ENCODE measurements at regions not wholly inside any gene's neighbourhood (a gene's known extent, or its start where the extent isn't known, plus 50 kb on each side); places are given as distances from the start of the nearest gene placed in this dataset.
A peak's percentile ranks its signal among the peaks of the same experiment; 100 is the strongest.
"Not testable (repeated sequence)": the region's sequence is repeated elsewhere in the genome, so short reads cannot be mapped to it uniquely, and the experiment has no call there.

DNA sequence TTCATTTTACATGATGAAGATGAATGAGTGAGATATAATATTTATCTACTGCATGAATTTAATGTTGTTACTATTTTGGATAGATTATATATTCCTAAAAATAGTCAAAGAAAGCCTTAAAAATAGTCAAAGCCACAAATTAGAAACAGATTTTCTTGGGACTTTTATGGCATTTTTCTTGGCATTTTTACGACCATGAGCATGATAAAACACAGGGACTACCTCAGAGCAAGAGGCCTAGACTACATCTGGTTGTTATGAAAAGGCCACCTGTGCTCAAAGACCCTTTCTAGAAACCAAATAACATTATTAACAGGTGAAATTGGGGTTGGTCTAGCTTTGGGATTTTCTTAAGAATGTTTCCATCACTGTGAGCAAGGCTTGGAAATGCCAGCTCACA is 281.0 kb downstream of the OXSM start:
- no peak for DNase-seq

DNA sequence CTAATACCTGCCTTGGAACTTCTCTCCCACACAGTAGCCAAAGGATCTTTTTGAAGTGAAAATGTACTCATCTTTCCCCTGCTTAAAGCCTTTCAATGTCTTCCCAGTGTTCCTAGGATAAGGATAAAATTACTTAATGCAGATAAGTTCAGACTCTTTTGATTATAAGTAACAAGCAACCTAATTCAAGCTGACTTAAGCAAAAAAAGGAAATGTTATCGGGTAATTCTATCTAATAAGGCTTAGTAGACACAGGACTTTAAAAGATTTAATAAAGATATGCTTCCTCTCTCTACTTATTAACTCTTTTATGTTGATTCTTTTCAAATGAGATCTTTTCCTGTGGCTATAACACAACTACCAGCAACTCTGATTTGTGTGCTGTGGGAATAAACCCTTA is 284.2 kb downstream of the OXSM start:
- DNase-seq = no peak

DNA sequence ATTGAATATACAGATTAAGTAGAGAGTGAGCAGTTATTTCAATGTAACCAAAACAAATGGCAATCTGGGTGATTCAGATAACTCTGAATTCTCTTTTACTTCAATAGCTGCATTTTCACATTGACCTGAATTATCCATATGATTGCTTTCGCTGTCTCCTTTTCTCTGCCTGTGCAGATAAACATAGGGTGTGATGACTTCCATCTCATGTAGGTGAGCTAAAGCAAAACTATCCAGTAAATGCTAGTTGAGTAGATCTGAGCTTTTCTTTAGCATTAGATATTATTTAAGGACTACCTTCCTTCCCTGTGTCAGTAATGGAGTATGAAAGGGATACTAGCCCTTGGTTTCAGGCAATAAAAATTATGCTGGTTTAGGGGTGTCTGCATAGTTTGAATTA is 288.6 kb downstream of the OXSM start:
- DNase-seq = no peak

DNA sequence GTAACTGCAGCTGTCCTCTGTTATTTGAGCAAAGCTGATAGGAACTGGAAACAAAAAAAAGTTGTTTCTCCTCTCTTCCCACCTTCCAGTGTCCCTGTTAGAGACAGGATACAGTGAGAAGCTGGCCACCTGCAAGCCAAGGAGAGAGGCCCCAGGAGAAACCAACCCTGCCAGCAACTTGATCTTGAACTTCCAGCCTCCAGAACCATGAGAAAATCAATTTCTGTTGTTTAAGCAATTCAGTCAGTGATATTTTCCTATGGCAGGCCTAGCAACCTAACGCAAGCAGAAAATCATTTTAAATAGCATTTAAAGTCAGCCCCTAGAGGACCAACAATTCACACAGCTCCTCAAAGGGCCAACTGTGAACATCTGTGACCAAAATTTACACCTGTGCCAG is 291.3 kb downstream of the OXSM start:
- DNase-seq = no peak

DNA sequence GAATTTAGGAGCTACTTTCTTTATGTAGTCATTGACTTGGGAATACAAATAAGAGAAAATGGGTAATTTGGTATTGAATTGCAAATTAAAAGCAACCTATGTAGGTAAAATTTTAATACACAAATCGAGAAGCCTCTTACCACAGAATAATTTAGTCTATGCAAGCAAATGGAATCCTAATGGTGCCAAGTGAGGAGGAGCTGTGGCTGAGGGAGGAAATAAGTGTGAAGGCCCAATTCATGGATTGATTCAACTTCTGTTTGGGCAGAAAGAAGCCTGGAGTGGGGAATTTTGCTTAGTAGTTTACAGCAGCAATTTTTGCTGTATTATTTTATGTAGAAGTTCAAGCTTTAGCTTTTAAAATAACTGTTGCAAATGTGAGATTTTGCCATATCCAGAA is 291.9 kb downstream of the OXSM start:
- DNase-seq = no peak

DNA sequence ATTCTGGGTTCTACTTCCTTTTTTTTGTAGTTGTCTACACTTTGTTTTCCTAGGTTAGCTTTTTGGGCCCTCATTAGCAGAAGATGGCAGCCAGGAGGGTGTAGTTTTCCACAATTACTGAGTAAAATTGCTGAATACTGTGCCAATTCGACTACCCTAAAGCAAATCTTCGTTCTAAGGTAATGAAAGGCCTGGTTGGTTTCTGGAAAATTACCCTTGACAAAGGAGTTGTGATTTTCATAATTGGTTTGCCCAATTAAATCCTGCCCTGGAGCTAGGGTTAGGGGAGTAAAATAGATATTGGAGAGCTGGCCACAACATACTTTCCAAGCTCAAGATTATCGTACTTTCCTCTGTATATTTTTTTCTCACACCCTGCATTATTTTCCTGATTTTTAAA is 293.0 kb downstream of the OXSM start:
- DNase-seq = no peak

DNA sequence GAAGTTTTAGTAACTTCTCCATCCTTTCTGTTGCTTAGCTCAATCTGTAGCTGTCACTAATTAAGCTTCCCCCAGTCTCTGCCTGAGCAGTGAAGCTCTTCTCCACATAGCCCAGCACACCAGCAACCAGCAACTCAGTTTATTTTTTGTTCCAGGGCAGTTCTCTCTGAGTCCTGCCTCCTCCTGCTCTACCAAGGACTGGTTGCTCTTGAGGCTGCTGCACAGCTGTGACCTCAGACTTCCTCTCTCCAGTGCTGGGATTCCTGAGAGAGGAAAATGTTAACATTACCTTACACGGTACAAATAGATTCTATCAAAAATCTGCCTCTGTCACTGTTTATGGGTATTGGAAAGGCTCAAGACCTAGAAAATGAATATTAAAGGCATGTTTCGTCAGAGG is 294.7 kb downstream of the OXSM start:
- DNase-seq = no peak

DNA sequence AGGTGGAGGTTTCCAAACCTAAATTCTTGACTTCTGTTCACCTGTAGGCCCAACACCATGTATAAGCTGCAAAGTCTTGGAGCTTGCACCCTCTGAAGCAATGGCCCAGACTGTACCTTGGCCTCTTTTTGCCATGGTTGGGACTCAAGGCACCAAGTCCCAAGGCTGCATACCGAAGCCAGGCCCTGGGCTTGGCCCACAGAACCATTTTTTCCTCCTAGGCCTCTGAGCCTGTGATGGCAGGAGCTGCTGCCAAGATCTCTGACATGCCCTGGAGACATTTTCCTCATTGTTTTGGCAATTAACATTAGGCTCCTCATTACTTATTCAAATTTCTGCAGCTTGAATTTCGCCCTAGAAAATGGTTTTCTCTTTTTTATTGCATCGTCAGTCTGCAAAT is 297.9 kb downstream of the OXSM start:
- no peak for DNase-seq

DNA sequence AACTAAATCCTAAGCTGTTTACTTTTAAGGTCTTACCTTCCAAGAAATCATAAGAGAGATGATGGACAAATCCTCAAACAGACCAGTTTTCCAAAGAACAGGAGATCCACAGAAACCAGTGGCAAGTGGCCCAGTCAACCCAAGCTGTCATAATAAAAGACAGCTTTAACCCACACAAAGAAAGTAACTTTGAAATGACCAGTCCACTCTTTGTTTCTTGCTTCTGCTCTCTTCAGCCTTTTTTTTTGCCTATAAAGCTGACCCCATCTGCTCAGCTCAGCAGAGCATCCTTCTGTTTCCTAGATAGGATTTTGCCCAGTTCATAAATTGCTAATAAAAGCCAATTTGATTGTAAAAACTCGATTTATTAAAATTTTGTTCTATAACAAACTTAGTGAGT is 299.4 kb downstream of the OXSM start:
- DNase-seq = no peak

DNA sequence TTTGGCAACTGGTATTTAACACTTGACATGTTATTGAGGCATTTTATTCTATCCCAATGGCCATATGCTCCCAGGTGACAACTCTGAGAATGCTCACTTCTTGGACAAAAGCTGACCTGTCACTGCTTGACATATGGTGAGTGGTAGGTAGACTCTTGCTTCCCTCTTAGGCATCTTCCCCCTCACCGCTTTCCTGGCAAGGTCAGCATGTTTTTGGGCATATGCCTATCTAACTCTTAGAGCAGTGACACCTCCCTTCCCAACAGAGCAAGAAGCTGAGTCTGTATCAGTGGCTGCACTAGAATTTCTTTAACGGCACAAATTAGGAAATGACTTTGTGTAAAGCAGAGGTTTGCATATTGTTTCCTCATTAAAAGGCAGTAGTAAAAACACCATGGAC is 300.7 kb downstream of the OXSM start:
- DNase-seq = no peak

DNA sequence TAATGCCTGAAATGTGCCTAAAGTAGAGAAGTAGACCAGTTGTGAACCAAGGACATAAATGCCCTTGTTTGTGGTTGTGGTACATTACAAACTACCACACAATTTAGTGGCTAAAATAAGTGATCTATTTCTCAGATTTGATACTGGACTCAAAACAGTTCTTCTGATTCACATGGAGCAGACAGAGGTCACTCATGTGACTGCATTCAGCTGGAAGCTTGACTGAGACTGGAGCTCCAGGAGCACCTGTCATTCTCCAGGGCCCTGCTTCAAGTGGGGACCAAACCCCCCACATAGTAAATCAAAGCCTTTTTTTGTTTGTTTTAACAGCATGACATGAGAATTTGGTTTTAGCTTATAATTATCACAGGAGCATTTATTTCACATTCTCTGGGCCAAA is 301.2 kb downstream of the OXSM start:
- DNase-seq = no peak

DNA sequence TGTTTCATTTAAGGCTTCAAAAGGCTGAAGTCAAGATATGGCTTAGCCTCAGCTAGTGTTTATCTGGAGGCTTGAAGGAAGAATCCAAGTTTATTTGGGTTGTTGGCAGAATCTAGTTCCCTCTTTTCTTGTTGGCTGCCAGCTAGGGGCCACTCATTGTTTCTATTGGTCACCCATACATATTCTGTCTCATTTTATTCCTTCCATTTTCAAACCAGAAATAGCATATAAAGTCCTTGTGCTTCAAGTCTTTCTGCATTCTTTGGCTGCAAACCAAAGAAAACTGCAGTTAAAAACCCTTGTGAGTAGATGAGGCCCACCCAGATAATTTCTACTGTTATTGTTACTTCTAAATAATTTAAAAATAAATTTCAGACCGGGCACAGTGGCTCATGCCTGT is 301.7 kb downstream of the OXSM start:
- no peak for DNase-seq

DNA sequence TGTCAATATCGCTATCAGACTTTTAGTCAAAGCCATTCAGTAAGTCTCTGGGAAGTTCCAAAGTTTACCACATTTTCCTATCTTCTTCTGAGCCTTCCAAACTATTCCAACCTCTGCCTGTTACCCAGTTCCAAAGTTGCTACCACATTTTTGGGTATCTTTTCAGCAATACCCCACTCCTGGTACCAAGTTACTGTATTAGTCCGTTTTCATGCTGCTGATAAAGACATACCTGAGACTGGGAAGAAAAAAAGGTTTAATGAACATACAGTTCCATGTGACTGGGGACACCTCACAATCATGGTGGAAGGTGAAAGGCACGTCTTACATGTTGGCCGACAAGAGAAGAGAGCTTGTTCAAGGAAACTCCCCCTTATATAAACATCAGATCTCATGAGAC is 307.2 kb downstream of the OXSM start:
- not testable (repeated sequence) for DNase-seq

DNA sequence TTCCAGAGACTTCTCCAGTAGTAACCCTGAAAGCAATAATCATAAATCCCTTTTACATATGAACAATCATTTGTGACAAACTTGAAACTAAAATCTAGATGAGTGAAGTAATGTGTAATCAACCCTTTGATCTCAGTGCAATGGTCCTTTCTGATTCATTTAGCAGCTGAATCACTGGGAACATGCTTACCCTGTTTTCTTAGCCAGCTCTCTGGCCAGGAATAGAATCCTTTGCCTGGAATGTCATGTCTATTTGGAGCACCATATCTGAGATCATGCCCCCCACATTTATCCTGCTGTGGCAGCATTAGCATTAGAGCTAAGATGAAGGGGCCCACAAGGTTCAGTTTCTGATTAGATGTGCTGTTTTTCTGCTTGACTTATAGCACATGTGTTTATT is 309.8 kb downstream of the OXSM start:
- peak; percentile 18 for DNase-seq

DNA sequence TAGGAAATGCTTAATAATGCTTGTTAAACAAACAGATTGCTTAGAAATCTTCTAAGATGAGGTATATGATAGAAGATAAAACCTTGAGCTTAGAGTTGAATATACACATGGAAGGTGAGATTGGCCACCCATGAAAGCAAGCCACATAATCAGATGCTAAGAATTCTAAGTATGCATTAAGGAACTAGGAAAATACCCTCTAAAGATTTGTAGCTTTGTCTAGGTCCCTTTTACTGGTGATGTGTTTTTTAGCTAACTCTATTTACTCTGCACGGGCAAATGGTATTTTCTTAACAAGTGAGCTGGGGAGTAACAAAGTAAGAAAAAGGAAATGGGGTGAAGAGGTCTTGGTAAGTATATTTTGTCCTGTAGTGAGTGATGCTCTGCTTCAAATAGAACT is 310.3 kb downstream of the OXSM start:
- no peak for DNase-seq

DNA sequence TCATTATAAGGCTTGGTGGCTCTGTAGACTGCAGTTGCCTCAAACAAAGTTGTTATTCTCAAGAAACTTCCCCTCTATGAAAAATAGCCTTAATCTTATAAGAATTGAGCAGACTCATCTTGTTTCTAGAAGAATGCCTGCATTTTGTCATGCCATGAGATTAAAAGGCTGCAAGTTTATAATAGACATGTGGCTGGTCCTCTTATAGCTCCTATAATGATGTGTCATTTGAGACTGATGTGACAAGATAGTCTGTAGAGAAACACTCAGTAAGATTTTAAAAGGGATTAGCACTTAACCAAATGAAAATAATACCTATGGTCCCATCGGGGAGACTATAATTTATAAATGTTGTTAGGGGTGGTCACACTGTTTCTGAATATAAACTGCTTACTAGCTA is 312.5 kb downstream of the OXSM start:
- no peak for DNase-seq

DNA sequence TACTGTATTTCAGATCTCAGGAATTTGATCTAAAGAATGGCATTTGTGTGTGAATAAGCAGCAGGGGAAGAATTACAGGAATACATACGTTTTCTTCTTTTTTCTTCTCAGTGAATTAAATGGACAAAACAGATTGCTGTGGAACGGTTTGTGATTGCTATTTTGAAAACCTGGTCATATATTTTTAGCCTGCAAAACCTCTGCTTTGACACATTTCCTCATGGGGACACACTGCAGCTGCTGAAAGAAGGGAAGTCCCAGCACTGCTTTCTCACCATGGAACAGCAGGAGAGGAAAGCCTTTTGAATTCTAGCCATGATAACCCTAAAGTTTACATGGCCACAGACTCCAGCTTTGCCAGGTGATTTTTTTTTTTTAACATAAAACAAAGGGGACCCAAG is 315.0 kb downstream of the OXSM start:
- DNase-seq = peak; percentile 81

DNA sequence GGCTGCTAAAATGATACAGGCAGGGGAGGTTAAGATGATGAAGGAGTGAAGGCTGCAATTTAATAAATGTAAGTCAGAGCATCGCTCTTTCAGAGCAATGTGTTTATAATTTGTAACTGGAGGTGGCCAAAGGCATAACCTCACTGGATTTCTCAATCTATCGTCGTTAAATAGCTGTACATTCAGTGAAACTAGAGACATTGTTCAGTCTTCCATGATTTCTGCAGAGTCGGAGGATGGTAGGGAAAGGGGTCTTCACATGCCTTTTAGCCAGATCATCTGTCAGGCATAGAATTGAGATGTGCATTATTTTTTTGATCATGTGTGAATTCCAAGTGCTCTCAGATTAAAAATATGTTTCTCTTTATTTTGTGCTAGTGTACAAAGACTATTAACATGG is 315.4 kb downstream of the OXSM start:
- peak; percentile 57 for DNase-seq

DNA sequence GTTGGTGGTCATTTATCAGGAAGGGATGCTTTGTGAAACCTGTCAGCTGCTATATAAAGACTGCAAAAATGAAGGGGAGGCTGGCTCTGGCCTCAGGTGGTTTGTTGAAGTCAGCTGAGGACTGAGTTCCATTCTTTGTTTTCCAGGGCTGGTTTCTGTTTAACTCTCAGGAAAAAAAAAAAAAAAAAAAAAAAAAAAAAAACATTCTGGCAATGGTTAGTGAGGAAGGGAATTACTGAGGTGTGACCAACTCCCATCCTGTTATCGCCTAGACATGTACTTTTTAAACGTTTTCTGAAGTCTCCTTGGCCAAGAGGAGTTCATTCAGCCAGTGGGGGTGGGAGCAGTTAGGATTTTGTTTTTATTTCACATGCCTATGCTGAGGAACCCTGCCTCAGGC is 316.3 kb downstream of the OXSM start:
- DNase-seq = peak; percentile 14

DNA sequence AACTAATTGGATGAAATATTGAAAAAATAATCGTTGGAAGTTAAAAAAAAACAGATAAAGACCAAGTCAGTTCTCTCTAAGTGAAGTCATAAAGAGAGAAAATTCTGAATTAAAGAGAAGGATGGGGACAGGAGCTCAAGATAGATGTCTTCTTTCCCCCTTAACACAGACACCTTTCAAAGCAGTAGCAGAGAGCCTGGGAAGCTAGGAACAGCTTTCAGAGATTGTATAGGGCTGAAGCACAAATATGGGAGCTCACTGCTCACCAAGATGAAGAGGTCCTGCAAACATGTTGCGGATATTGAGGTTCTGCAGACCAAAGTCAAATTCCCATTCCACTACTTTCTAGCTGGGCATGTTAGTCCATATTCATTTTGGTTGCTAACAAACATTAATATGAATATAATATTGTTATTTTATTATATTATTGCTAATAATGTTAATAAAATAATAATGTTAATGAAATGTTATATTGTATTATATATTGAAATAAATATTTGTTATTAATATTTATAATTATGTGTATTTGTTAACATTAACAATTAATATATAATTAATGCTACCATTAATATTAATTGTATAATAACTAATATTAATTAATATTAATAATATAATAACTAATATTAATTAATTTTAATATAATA is 319.1 kb downstream of the OXSM start:
- no peak for DNase-seq

DNA sequence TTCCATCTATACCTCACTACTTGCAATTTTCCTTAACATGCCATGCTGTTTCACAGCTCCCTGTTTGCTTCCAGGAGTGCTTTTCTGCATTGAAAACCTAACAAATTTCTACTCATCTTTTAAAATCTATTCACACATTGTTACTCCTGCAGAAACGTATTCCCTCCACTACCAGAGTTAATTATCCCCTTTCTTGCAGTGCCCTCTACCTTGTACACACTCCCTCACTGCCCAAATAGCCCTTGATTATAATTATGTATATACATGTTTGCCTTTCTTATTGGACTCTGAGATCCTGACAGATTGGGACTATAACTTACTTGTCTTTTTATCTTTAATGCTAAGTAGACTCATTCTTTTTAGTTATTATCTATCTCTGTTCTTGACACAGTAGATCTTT is 325.0 kb downstream of the OXSM start:
- no peak for DNase-seq

DNA sequence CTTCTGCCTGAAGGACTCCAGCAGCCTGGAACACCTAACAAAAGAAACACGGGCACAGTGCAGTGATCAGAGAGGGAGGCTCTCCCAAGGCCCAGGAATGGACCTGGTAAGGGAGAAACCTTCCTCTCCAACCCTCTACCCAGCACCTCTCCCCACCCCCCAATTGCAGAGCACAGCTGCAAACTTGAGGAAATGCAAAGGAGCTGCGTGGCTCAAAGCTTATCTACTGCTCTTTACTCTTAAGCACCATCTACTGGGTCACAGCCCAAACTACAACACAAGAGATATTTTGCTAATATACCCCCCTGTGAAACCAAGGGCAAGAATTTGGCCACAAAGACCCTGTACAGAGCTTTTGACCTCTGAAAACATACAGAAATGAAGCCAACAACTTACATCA is 328.3 kb downstream of the OXSM start:
- no peak for DNase-seq

DNA sequence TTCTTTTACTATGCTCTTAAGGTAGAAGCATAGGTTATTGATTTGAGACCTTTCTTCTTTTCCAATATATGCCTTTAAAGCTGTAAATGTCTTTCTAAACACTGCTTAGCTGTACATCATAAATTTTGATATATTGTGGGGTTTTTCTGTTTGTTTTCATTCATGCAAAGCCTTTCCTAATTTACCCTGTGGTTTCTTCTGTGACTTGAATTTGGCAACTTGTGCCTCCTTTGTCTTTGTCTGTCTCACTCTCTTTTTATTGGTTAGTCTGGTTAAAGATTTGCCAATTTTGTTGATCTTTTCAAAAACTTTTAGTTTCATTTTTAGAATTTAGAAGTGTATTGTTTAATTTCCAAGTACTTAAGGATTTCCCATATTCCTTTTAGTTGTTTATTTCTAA is 343.1 kb downstream of the OXSM start:
- no peak for DNase-seq

DNA sequence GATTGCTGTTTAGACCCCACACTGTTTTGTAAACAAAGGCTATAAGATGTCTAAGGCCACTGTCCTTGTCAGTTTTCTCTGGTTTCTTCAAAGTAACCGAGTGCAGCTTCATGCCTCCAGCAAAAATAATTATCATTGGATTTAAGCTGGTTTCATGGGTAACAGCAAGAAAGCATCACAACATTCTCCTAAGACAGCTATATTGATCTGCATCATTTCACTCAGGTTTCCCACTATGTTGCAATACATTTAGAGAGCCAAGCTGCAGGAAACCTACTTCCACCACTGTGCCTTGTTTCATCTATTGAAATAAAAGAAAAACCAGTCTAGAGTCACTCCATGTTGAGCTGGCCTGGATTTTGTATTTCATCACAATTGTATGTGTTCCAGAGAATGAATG is 351.4 kb downstream of the OXSM start:
- DNase-seq = no peak

DNA sequence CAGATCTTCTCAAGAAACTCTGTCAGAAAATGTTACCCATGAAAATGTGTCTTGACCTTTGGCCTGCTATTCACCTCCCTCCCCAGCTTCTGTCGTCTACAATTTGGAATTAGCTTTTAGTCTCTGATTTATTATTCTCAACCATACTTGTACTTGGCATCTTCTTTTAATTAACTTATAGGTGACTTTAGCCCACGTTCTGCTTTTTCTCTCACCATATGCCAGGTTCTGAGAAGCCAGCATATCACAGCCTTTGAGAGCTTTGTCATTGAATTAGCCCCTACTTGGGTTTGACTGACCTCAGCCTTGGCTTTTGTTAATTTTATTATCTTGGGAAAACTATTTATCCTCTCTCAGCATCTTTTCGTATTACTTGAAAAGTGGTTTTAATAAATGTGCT is 355.9 kb downstream of the OXSM start:
- no peak for DNase-seq

All from skin of body (tissue), 1 donor.